HCT116 (cell line): ENCODE measurements at regions not wholly inside any gene's neighbourhood (a gene's known extent, or its start where the extent isn't known, plus 50 kb on each side); places are given as distances from the start of the nearest gene placed in this dataset.

Experiments used
- ATAC-seq: fragments of 200-7000 bp; cut with Tn5 transposase; 2 replicates; pipeline ENCODE4 v1.9.1; 2020; ENCODE audit warnings: mild to moderate bottlenecking, moderate library complexity
- BruUV-seq: library from RNA; stranded (reverse); fragments of 400-500 nt; replicated peaks from 2 replicates; lab custom pipeline; 2021; lab: Mats Ljungman, UMichigan
- CTCF ChIA-PET: fragments of 300-600 bp; sonication (Branson Sonifier 250); formaldehyde crosslinking; loops from one replicate; lab custom pipeline; 2021; ENCODE audit warnings: antibody characterized with exemption; lab: Charles Lee
- POLR2A ChIA-PET: fragments of 300-600, 350-600 bp; sonication (Branson Sonifier 250); formaldehyde crosslinking; loops from one replicate; lab custom pipeline; 2021; ENCODE audit warnings: antibody characterized with exemption; lab: Charles Lee
- RAD21 ChIA-PET, 2 experiments: fragments of 300-600 bp; sonication (Branson Sonifier 250); formaldehyde crosslinking; loops; one replicate each; lab custom pipeline; 2023; ENCODE audit warnings: low total read pairs in 2 of 2; ENCODE audit not compliant: uncharacterized antibody in 2 of 2, unreplicated experiment in 2 of 2, low non-redundant PET in 1 of 2; lab: Charles Lee
- DNase-seq: peaks from one replicate; pipeline ENCODE4 v3.0.0-alpha.2; 2010; ENCODE audit warnings: low read depth, low spot score
- H2AFZ ChIP-seq: fragments of 200-600 bp; shearing (Covaris generic), sonication (generic); 2 replicates; pipeline ENCODE4 v1.6.1; 2017; ENCODE audit warnings: low read depth, mixed run types, mixed read lengths, antibody characterized with exemption, low read length; ENCODE audit not compliant: poor library complexity, severe bottlenecking
- H3K27ac ChIP-seq: 2 replicates; pipeline ENCODE4 v1.5.1; 2012; ENCODE audit warnings: low read depth, low read length
- H3K27me3 ChIP-seq: fragments of 200-600 bp; sonication (generic); 2 replicates; pipeline ENCODE4 v1.6.1; 2016; ENCODE audit warnings: mixed run types, low read length, mixed read lengths; ENCODE audit not compliant: insufficient read depth
- H3K36me3 ChIP-seq, 2 experiments: fragments of 200-500 bp in 1 of 2; fragments of 200-600 bp in 1 of 2; sonication (Bioruptor generic) in 1 of 2; sonication (generic) in 1 of 2; 2 replicates each; pipeline versions ENCODE4 v1.5.1 to v1.6.1; 2014 to 2016; ENCODE audit warnings: low read length in 2 of 2, inconsistent platforms in 1 of 2, mixed read lengths in 1 of 2, mixed run types in 1 of 2; ENCODE audit not compliant: insufficient read depth in 2 of 2, control insufficient read depth in 1 of 2
- H3K4me1 ChIP-seq, 2 experiments: fragments of 200-600 bp in 1 of 2; sonication (generic) in 1 of 2; 2 replicates each; pipeline versions ENCODE4 v1.5.1 to v1.6.1; 2012 to 2017; ENCODE audit warnings: low read length in 2 of 2, inconsistent platforms in 1 of 2, mild to moderate bottlenecking in 1 of 2, mixed read lengths in 1 of 2, mixed run types in 1 of 2, moderate library complexity in 1 of 2; ENCODE audit not compliant: insufficient read depth in 2 of 2, control insufficient read depth in 1 of 2
- H3K4me2 ChIP-seq: fragments of 200-600 bp; sonication (generic); 2 replicates; pipeline ENCODE4 v1.6.1; 2017; ENCODE audit warnings: mixed run types, low read length, mixed read lengths
- H3K4me3 ChIP-seq, 2 experiments: fragments of 200-600 bp in 1 of 2; sonication (generic) in 1 of 2; replicated peaks in 1 of 2; 2 replicates each; pipeline ENCODE4 v1.5.1; 2011 to 2016; ENCODE audit warnings: low read length in 2 of 2, control low read depth in 1 of 2, low read depth in 1 of 2, mild to moderate bottlenecking in 1 of 2, mixed read lengths in 1 of 2, mixed run types in 1 of 2
- H3K79me2 ChIP-seq: fragments of 200-600 bp; sonication (generic); 2 replicates; pipeline ENCODE4 v1.6.1; 2017; ENCODE audit warnings: mild to moderate bottlenecking, mixed run types, low read length, moderate library complexity, mixed read lengths; ENCODE audit not compliant: insufficient read depth
- H3K9ac ChIP-seq: fragments of 200-600 bp; sonication (generic); 2 replicates; pipeline ENCODE4 v1.6.1; 2016; ENCODE audit warnings: low read length, mixed read lengths
- H3K9me2 ChIP-seq: fragments of 200-600 bp; sonication (generic), shearing (Covaris generic); 2 replicates; pipeline ENCODE4 v1.6.1; 2017; ENCODE audit warnings: mixed run types, mild to moderate bottlenecking, moderate library complexity; ENCODE audit not compliant: insufficient read depth
- H3K9me3 ChIP-seq, 2 experiments: fragments of 200-500 bp in 1 of 2; fragments of 200-600 bp in 1 of 2; sonication (Bioruptor generic) in 1 of 2; sonication (generic) in 1 of 2; 2 replicates each; pipeline ENCODE4 v1.6.1; 2014 to 2017; ENCODE audit warnings: low read length in 2 of 2, mixed read lengths in 2 of 2, inconsistent platforms in 1 of 2, low read depth in 1 of 2, mild to moderate bottlenecking in 1 of 2, mixed run types in 1 of 2, moderate library complexity in 1 of 2; ENCODE audit not compliant: control insufficient read depth in 1 of 2, insufficient read depth in 1 of 2
- H4K20me1 ChIP-seq: fragments of 200-600 bp; sonication (generic), shearing (Covaris generic); 2 replicates; pipeline ENCODE4 v1.6.1; 2017; ENCODE audit warnings: mixed run types, mild to moderate bottlenecking, moderate library complexity; ENCODE audit not compliant: insufficient read depth
- CBX3 ChIP-seq: IDR thresholded peaks from 2 replicates; pipeline ENCODE4 v1.6.1; 2012; ENCODE audit warnings: low read depth
- EGR1 ChIP-seq: IDR thresholded peaks from 2 replicates; pipeline ENCODE4 v1.6.1; 2012; ENCODE audit warnings: low read depth
- ELF1 ChIP-seq: IDR thresholded peaks from 2 replicates; pipeline ENCODE4 v1.6.1; 2012; ENCODE audit warnings: low read depth, borderline replicate concordance
- EZH2phosphoT487 ChIP-seq: fragments of 200-600 bp; IDR thresholded peaks from 2 replicates; pipeline ENCODE4 v1.6.1; 2018; ENCODE audit warnings: antibody characterized with exemption, borderline replicate concordance
- FOSL1 ChIP-seq: IDR thresholded peaks from 2 replicates; pipeline ENCODE4 v1.6.1; 2012; ENCODE audit warnings: low read depth
- POLR2AphosphoS5 ChIP-seq: IDR thresholded peaks from 2 replicates; pipeline ENCODE4 v1.6.1; 2011; ENCODE audit warnings: mild to moderate bottlenecking, low read depth, low read length, moderate library complexity
- RAD21 ChIP-seq: IDR thresholded peaks from 2 replicates; pipeline ENCODE4 v1.6.1; 2012; ENCODE audit warnings: low read depth, mild to moderate bottlenecking
- SP1 ChIP-seq: IDR thresholded peaks from 2 replicates; pipeline ENCODE4 v1.6.1; 2012; ENCODE audit warnings: low read depth
- SRF ChIP-seq: IDR thresholded peaks from 2 replicates; pipeline ENCODE4 v1.6.1; 2012; ENCODE audit warnings: low read depth
- TCF7L2 ChIP-seq: IDR thresholded peaks from 2 replicates; pipeline ENCODE4 v1.7.0; 2011; ENCODE audit warnings: borderline replicate concordance, inconsistent platforms; ENCODE audit not compliant: insufficient read depth, insufficient read length; ENCODE audit errors: extremely low read depth
- YY1 ChIP-seq: IDR thresholded peaks from 2 replicates; pipeline ENCODE4 v1.6.1; 2011; ENCODE audit warnings: low read length, low read depth, moderate library complexity, mild to moderate bottlenecking; ENCODE audit not compliant: insufficient replicate concordance; ENCODE audit errors: extremely low read depth
- ZFX ChIP-seq: fragments of 450-650 bp; IDR thresholded peaks from 2 replicates; pipeline ENCODE4 v1.6.1; 2017
- intact Hi-C: fragments of 100-400 bp; cut with micrococcal nuclease; formaldehyde crosslinking; loops from 2 replicates; pipeline ENCODE4 v1.10.0; 2022
- TF ChIP-seq, protein P1 (sequence below), 3 experiments: fragments of 200-600 bp in 1 of 3; sonication (generic) in 1 of 3; IDR thresholded peaks in 2 of 3; conservative IDR thresholded peaks in 1 of 3; 2 replicates each; pipeline ENCODE4 v1.5.1; 2012 to 2017; ENCODE audit warnings: low read depth in 2 of 3, low read length in 2 of 3, antibody characterized with exemption in 1 of 3, borderline replicate concordance in 1 of 3, control low read depth in 1 of 3, mild to moderate bottlenecking in 1 of 3, mixed read lengths in 1 of 3, mixed run types in 1 of 3, moderate library complexity in 1 of 3; ENCODE audit not compliant: insufficient read depth in 1 of 3
- TF ChIP-seq, protein P2 (sequence below): IDR thresholded peaks from 2 replicates; pipeline ENCODE4 v1.6.1; 2012
- TF ChIP-seq, protein P3 (sequence below): IDR thresholded peaks from 2 replicates; pipeline ENCODE4 v1.6.1; 2012; ENCODE audit warnings: low read depth
- TF ChIP-seq, protein P4 (sequence below): IDR thresholded peaks from 2 replicates; pipeline ENCODE4 v1.6.1; 2012

DNA sequence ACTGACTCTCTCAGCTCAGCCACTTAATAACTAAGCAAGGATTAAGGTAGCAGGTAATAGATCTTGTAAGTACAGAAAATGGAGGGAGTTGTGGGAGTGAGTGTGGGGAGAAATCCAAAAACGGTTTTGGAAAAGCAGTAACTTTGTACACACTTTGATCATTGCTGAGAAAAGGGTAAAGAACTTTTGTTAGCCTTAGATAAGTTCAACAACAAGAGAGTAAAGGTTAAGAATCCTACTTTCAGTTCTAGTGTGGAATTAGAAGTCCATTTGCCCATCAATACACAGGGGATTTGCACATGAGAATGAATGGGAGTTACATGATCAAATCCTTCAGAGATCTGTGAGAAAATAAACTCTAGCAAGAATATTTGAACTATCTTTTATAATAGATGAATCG is 528.7 kb downstream of the SOX2 start:
- Histone ChIP-seq H3K9me3 (no peaks in the 10 kb centered on the region), H3K27ac (no peak overlapping the region), H4K20me1 (no peaks in the 10 kb centered on the region), H3K4me3 (no peak overlapping the region), H2AFZ (no peak overlapping the region), H3K79me2 (no peaks in the 10 kb centered on the region), H3K9ac (no peak overlapping the region), H3K4me2 (no peak overlapping the region), H3K36me3 (no peaks in the 10 kb centered on the region), H3K27me3 (no peaks in the 10 kb centered on the region), H3K9me2 (no peaks in the 10 kb centered on the region), H3K4me1 (no peaks in the 10 kb centered on the region)
- RAD21 ChIA-PET = no interaction called here
- POLR2A ChIA-PET = no interaction called here
- intact Hi-C loops = no loop called here
- no TSS peak for BruUV-seq
- TF ChIP-seq POLR2AphosphoS5 = no peak
- TF ChIP-seq, protein P1, sequence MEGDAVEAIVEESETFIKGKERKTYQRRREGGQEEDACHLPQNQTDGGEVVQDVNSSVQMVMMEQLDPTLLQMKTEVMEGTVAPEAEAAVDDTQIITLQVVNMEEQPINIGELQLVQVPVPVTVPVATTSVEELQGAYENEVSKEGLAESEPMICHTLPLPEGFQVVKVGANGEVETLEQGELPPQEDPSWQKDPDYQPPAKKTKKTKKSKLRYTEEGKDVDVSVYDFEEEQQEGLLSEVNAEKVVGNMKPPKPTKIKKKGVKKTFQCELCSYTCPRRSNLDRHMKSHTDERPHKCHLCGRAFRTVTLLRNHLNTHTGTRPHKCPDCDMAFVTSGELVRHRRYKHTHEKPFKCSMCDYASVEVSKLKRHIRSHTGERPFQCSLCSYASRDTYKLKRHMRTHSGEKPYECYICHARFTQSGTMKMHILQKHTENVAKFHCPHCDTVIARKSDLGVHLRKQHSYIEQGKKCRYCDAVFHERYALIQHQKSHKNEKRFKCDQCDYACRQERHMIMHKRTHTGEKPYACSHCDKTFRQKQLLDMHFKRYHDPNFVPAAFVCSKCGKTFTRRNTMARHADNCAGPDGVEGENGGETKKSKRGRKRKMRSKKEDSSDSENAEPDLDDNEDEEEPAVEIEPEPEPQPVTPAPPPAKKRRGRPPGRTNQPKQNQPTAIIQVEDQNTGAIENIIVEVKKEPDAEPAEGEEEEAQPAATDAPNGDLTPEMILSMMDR (IDR thresholded peaks at IDR 0.05 in 2 of 3, conservative IDR thresholded peaks at IDR 0.05 in 1 of 3; ENCODE audit: borderline replicate concordance in 1 of 3, insufficient read depth in 1 of 3, low read depth in 2 of 3, low read length in 2 of 3) = no peak
- TF ChIP-seq FOSL1 = no peak
- no peak for TF ChIP-seq YY1
- no peak for TF ChIP-seq SRF
- TF ChIP-seq EZH2phosphoT487 = no peak
- TF ChIP-seq, protein P2, sequence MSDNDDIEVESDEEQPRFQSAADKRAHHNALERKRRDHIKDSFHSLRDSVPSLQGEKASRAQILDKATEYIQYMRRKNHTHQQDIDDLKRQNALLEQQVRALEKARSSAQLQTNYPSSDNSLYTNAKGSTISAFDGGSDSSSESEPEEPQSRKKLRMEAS = no peak
- TF ChIP-seq RAD21 = no peak
- TF ChIP-seq, protein P3, sequence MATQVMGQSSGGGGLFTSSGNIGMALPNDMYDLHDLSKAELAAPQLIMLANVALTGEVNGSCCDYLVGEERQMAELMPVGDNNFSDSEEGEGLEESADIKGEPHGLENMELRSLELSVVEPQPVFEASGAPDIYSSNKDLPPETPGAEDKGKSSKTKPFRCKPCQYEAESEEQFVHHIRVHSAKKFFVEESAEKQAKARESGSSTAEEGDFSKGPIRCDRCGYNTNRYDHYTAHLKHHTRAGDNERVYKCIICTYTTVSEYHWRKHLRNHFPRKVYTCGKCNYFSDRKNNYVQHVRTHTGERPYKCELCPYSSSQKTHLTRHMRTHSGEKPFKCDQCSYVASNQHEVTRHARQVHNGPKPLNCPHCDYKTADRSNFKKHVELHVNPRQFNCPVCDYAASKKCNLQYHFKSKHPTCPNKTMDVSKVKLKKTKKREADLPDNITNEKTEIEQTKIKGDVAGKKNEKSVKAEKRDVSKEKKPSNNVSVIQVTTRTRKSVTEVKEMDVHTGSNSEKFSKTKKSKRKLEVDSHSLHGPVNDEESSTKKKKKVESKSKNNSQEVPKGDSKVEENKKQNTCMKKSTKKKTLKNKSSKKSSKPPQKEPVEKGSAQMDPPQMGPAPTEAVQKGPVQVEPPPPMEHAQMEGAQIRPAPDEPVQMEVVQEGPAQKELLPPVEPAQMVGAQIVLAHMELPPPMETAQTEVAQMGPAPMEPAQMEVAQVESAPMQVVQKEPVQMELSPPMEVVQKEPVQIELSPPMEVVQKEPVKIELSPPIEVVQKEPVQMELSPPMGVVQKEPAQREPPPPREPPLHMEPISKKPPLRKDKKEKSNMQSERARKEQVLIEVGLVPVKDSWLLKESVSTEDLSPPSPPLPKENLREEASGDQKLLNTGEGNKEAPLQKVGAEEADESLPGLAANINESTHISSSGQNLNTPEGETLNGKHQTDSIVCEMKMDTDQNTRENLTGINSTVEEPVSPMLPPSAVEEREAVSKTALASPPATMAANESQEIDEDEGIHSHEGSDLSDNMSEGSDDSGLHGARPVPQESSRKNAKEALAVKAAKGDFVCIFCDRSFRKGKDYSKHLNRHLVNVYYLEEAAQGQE = no peak
- no peak for TF ChIP-seq ELF1
- TF ChIP-seq CBX3 = no peak
- TF ChIP-seq TCF7L2 = no peak
- TF ChIP-seq EGR1 = no peak
- TF ChIP-seq ZFX = no peak
- TF ChIP-seq SP1 = no peak
- TF ChIP-seq, protein P4, sequence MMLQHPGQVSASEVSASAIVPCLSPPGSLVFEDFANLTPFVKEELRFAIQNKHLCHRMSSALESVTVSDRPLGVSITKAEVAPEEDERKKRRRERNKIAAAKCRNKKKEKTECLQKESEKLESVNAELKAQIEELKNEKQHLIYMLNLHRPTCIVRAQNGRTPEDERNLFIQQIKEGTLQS = no peak
- CTCF ChIA-PET = no interaction called here
- ATAC-seq (no peak), DNase-seq (no peak)
